ENCODE measurements at regions not wholly inside any gene's neighbourhood (a gene's known extent, or its start where the extent isn't known, plus 50 kb on each side); places are given as distances from the start of the nearest gene placed in this dataset.

- H3K4me1 Mint-ChIP-seq = peaks cover 11% of the 10 kb centered on the region
- no peak overlapping the region for H2AFZ ChIP-seq (replicated peaks)
- H3K27ac Mint-ChIP-seq = no peak overlapping the region
Observed at GRCh38 chr20:12644461-12644860, 364.3 kb upstream of the SPTLC3 start.

GRCh38 chr20:12649234-12649633 is 359.5 kb upstream of the SPTLC3 start:
- H3K4me3 Mint-ChIP-seq = no peak overlapping the region
- peaks cover 4% of the 10 kb centered on the region for H3K27me3 Mint-ChIP-seq (ENCODE audit: insufficient read depth, low read depth)
- Histone ChIP-seq H4K20me1 (ENCODE audit: low read depth) (no peaks in the 10 kb centered on the region), H3K4me3 (no peak overlapping the region), H3K27ac (no peak overlapping the region), H3K9ac (no peak overlapping the region), H3K4me1 (no peaks in the 10 kb centered on the region), H3K36me3 (no peaks in the 10 kb centered on the region), H2AFZ (replicated peaks) (no peak overlapping the region), H3K27me3 (no peaks in the 10 kb centered on the region), H3F3A (ENCODE audit: low read depth) (no peaks in the 10 kb centered on the region), H3K9me3 (ENCODE audit: low read depth) (no peaks in the 10 kb centered on the region), H3K4me2 (no peak overlapping the region), H3K79me2 (ENCODE audit: low read depth) (no peaks in the 10 kb centered on the region)
- no peak for DNase-seq (ENCODE audit: low spot score)
- no peaks in the 10 kb centered on the region for H3K36me3 Mint-ChIP-seq
- no peak overlapping the region for H3K27ac Mint-ChIP-seq
- no peaks in the 10 kb centered on the region for H3K9me3 Mint-ChIP-seq
- TF ChIP-seq EZH2phosphoT487 (IDR thresholded peaks at IDR 0.05) = no peak
- TF ChIP-seq EZH2 (IDR thresholded peaks at IDR 0.05) = no peak
- TF ChIP-seq CTCF (IDR thresholded peaks at IDR 0.05) = no peak
- H3K4me1 Mint-ChIP-seq = no peaks in the 10 kb centered on the region

More at GRCh38 chr20:12644461-12644860, 364.3 kb upstream of the SPTLC3 start:
- Histone ChIP-seq H3K79me2 (ENCODE audit: low read depth) (no peaks in the 10 kb centered on the region), H3K9ac (no peak overlapping the region), H3K27me3 (no peaks in the 10 kb centered on the region), H3K4me2 (no peak overlapping the region), H3K27ac (no peak overlapping the region), H3K36me3 (no peaks in the 10 kb centered on the region), H3F3A (ENCODE audit: low read depth) (no peaks in the 10 kb centered on the region), H3K4me3 (no peak overlapping the region), H4K20me1 (ENCODE audit: low read depth) (no peaks in the 10 kb centered on the region), H3K9me3 (ENCODE audit: low read depth) (no peaks in the 10 kb centered on the region), H3K4me1 (peaks cover 11% of the 10 kb centered on the region)
- H3K9me3 Mint-ChIP-seq = no peaks in the 10 kb centered on the region
- no peak overlapping the region for H3K4me3 Mint-ChIP-seq
- TF ChIP-seq EZH2 (IDR thresholded peaks at IDR 0.05) (no peak), EZH2phosphoT487 (IDR thresholded peaks at IDR 0.05) (no peak), CTCF (IDR thresholded peaks at IDR 0.05) (no peak)
- peaks cover 9% of the 10 kb centered on the region for H3K27me3 Mint-ChIP-seq (ENCODE audit: insufficient read depth, low read depth)
- no peak for DNase-seq (ENCODE audit: low spot score)
- no peaks in the 10 kb centered on the region for H3K36me3 Mint-ChIP-seq

GRCh38 chr20:12653642-12654041 is 355.1 kb upstream of the SPTLC3 start:
- Histone ChIP-seq H3K4me2 (no peak overlapping the region), H2AFZ (replicated peaks) (no peak overlapping the region)
- H3K36me3 Mint-ChIP-seq = no peaks in the 10 kb centered on the region

More at GRCh38 chr20:12653642-12654041, 355.1 kb upstream of the SPTLC3 start:
- H3K9me3 Mint-ChIP-seq = no peaks in the 10 kb centered on the region
- Histone ChIP-seq H3K27ac (no peak overlapping the region), H4K20me1 (ENCODE audit: low read depth) (no peaks in the 10 kb centered on the region), H3K4me3 (no peak overlapping the region), H3K27me3 (no peaks in the 10 kb centered on the region), H3K9me3 (ENCODE audit: low read depth) (no peaks in the 10 kb centered on the region), H3K79me2 (ENCODE audit: low read depth) (no peaks in the 10 kb centered on the region), H3K9ac (no peak overlapping the region), H3K36me3 (no peaks in the 10 kb centered on the region), H3F3A (ENCODE audit: low read depth) (no peaks in the 10 kb centered on the region), H3K4me1 (no peaks in the 10 kb centered on the region)
- H3K27ac Mint-ChIP-seq = no peak overlapping the region
- no peaks in the 10 kb centered on the region for H3K4me1 Mint-ChIP-seq
- no peaks in the 10 kb centered on the region for H3K27me3 Mint-ChIP-seq (ENCODE audit: insufficient read depth, low read depth)
- DNase-seq (ENCODE audit: low spot score) = no peak
- TF ChIP-seq CTCF (IDR thresholded peaks at IDR 0.05) (no peak), EZH2 (IDR thresholded peaks at IDR 0.05) (no peak), EZH2phosphoT487 (IDR thresholded peaks at IDR 0.05) (no peak)
- no peak overlapping the region for H3K4me3 Mint-ChIP-seq
